IPS-NIHi7 (cell line): ENCODE measurements at regions not wholly inside any gene's neighbourhood (a gene's known extent, or its start where the extent isn't known, plus 50 kb on each side); places are given as distances from the start of the nearest gene placed in this dataset.

Experiments used
- DNase-seq: peaks from one replicate; pipeline ENCODE4 v3.0.0; 2012; ENCODE audit warnings: mixed read lengths; ENCODE audit errors: extremely low spot score

- no peak for DNase-seq
Observed at GRCh38 chr6:109227646-109228045, 132.3 kb downstream of the CEP57L1 start.

GRCh38 chr6:109226353-109226752, 131.0 kb downstream of the CEP57L1 start:
- no peak for DNase-seq

GRCh38 chr6:109225946-109226345, 130.6 kb downstream of the CEP57L1 start:
- DNase-seq = no peak

DNA sequence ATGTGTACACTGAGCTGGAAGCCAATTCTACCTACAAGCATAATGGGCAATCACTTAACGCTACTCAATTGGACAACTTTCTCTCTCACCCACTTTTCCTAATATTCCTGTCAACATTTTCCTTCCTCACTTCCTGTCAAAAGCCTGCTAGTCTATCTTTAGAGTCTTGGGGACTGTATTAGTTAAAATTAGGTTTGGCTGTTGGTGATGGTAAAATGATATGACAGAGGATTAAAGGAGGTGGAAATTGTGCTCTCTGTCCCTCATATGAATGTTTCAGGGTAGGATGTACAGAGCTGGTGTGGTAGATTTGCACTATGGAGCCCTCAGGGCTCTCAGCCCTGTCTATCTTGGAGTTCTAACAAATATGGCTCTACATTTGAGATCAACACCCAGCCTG, 129.7 kb downstream of the CEP57L1 start:
- no peak for DNase-seq

GRCh38 chr6:109224107-109224875, 129.0 kb downstream of the CEP57L1 start:
- DNase-seq = no peak

DNA sequence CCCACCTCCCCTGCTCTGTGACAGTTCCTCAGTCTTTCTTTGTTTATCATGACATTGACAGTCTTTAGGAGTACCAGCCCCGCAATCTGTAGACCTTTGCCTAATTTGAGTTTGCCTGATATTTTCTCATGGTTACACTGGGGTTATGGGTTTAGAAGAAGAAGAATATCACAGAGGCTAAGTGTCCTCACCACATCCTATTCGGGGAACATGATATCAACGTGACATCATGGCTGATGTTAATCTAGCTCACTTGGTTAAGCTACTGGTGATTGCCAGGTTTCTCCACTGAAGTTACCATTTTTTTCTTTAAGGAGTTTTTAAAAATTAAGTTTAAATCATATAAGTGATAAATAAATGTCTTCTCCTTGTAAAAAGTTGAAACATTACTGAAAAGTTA, 127.5 kb downstream of the CEP57L1 start:
- DNase-seq = no peak

DNA sequence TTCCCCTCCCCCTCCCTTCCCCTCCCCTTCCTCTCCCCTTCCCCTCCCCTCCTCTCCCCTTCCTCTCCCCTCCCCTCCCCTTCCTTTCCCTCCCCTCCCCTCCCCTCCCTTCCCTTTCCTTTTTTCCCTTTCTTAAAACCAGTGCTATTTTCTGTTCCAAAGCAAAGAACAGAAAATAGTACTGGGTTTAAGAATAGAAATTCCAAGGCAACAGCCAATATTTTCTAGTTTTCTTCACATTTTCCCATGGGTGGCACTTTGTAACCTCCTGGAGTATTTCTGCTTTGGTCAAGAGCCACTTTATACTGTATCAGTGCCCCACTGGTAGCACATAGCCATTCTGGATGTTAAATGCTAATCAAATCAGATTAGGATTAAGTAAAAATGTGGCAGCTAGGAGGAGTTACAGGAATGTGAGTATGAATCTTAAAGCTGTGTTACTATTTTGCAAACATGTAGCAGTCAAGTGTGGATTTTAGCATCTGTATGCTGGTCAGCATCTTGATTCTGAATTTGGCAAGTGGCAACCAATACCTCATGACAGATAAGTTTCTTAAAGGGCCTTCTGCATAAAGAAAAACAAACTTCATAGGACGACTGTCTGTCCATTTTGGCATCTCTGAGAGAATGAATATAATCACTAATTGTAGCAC, 126.4 kb downstream of the CEP57L1 start:
- no peak for DNase-seq
